ENCODE measurements at regions not wholly inside any gene's neighbourhood (a gene's known extent, or its start where the extent isn't known, plus 50 kb on each side); places are given as distances from the start of the nearest gene placed in this dataset.

DNA sequence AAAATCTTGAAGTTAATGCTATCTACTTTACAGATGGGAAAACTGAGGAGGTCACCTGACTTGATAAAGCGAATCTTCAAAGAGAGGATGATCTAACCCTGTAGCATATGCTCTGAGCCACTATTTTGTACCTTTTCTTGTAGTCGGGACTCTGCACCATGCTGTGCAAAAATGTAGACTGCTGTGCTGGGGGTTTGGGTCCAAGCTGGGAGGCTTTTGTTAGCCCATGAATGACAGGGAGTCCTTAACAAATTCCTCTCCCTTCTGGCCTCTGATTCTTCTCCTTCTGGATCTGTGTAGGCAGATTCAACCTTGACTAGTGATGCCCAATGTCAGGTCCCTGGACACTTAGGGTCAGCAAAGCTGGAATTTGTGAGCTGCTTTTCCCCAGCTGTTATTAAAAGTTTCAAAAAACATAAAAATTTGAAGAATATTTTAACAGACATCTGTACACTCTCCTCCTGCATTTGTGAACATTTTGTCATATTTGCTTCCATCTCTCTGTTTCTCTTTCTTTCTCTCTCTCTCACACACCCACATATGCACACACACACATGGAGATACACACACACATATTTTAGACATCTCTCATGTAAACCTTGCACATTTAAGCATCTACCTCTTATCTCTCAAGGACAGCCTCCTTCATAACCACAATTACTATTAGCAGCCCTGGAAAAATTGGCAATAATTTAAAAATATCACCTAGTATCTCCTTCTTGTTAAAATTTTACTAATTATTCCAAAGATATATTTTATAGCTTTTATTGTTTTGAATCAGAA lies 335.0 kb upstream of the TRIB2 start:
- WGBS, 4 donors, result 77 to 90% (median 81%) methylated on average over 2 of the region's 2 CpGs
- peaks cover 0 to 9% (median 0%) of the 10 kb centered on the region in 12 donors for H3K9me3 ChIP-seq

GRCh38 chr2:12382366-12382765 lies 334.4 kb upstream of the TRIB2 start:
- H3K4me1 ChIP-seq, result peaks cover 0 to 3% (median 0%) of the 10 kb centered on the region in 12 donors
- WGBS, 4 donors, result 64 to 78% (median 74%) methylated on average over 4 of the region's 4 CpGs
- intact Hi-C loops (cut with DNase I), result no loop called here
- no peaks in the 10 kb centered on the region for H3K36me3 ChIP-seq
- no peaks in the 10 kb centered on the region for H3K27me3 ChIP-seq
- DNase-seq (no peak), ATAC-seq (no peak)
- no peak for TF ChIP-seq CTCF (IDR thresholded peaks at IDR 0.05)
- no peak for TF ChIP-seq POLR2A (IDR thresholded peaks at IDR 0.05)
- H3K9me3 ChIP-seq, result peaks cover 0 to 9% (median 0%) of the 10 kb centered on the region in 12 donors
- no peak overlapping the region for H3K27ac ChIP-seq
- H3K4me3 ChIP-seq, result no peak overlapping the region

More for the DNA sequence above, 335.0 kb upstream of the TRIB2 start:
- Histone ChIP-seq H3K36me3 (no peaks in the 10 kb centered on the region), H3K4me3 (no peak overlapping the region), H3K4me1 (peaks cover 0 to 3% (median 0%) of the 10 kb centered on the region in 12 donors), H3K27ac (no peak overlapping the region), H3K27me3 (no peaks in the 10 kb centered on the region)
- intact Hi-C loops (cut with DNase I), result no loop called here
- TF ChIP-seq CTCF (IDR thresholded peaks at IDR 0.05) (no peak), POLR2A (IDR thresholded peaks at IDR 0.05) (no peak)
- ATAC-seq, result no peak
- DNase-seq, result no peak

GRCh38 chr2:12389344-12390045 lies 327.2 kb upstream of the TRIB2 start:
- intact Hi-C loops (cut with DNase I), result no loop called here
- Histone ChIP-seq H3K27ac (no peak overlapping the region), H3K27me3 (no peaks in the 10 kb centered on the region), H3K4me1 (peaks cover 0 to 9% (median 0%) of the 10 kb centered on the region in 12 donors), H3K36me3 (no peaks in the 10 kb centered on the region), H3K9me3 (peaks cover 0 to 3% (median 0%) of the 10 kb centered on the region in 12 donors), H3K4me3 (no peak overlapping the region)
- TF ChIP-seq CTCF (IDR thresholded peaks at IDR 0.05) (no peak), POLR2A (IDR thresholded peaks at IDR 0.05) (no peak)
- ATAC-seq (no peak), DNase-seq (no peak)
- WGBS, 4 donors, result 62 to 73% (median 71%) methylated on average over 9 of the region's 9 CpGs

- Histone ChIP-seq H3K27ac (no peak overlapping the region), H3K9me3 (peaks cover 0 to 3% (median 0%) of the 10 kb centered on the region in 12 donors), H3K27me3 (no peaks in the 10 kb centered on the region), H3K36me3 (no peaks in the 10 kb centered on the region), H3K4me1 (peaks cover 0 to 9% (median 0%) of the 10 kb centered on the region in 12 donors), H3K4me3 (no peak overlapping the region)
- DNase-seq (no peak), ATAC-seq (no peak)
- 58 to 68% (median 65%) methylated on average over 2 of the region's 2 CpGs for WGBS, 4 donors
- intact Hi-C loops (cut with DNase I), result no loop called here
- no peak for TF ChIP-seq CTCF (IDR thresholded peaks at IDR 0.05)
- no peak for TF ChIP-seq POLR2A (IDR thresholded peaks at IDR 0.05)
These were observed 325.6 kb upstream of the TRIB2 start for GRCh38 chr2:12391116-12391515.
